B cell (primary cell): ENCODE measurements at regions not wholly inside any gene's neighbourhood (a gene's known extent, or its start where the extent isn't known, plus 50 kb on each side); places are given as distances from the start of the nearest gene placed in this dataset.

Experiments
- CTCF ChIP-seq: fragments of 200-600 bp; IDR thresholded peaks from one replicate; pipeline ENCODE4 v1.8.0; 2022; ENCODE audit warnings: antibody characterized with exemption, mild to moderate bottlenecking
- EZH2 ChIP-seq: IDR thresholded peaks from 2 replicates; pipeline ENCODE4 v1.6.1; 2012; ENCODE audit warnings: borderline replicate concordance, low read depth, mild to moderate bottlenecking, moderate library complexity, low read length; ENCODE audit not compliant: insufficient read depth, poor library complexity, severe bottlenecking

GRCh38 chr12:89994911-89995310 lies 286.3 kb upstream of the ATP2B1 start:
- TF ChIP-seq CTCF, result no peak
- TF ChIP-seq EZH2, result no peak
